ENCODE measurements at regions not wholly inside any gene's neighbourhood (a gene's known extent, or its start where the extent isn't known, plus 50 kb on each side); places are given as distances from the start of the nearest gene placed in this dataset.

- Mint-ChIP-seq H3K27me3 (peaks cover 31% of the 10 kb centered on the region), H3K9me3 (no peaks in the 10 kb centered on the region), H3K27ac (no peak overlapping the region), H3K4me3 (no peak overlapping the region), H3K4me1 (ENCODE audit: low read depth) (no peaks in the 10 kb centered on the region), H3K36me3 (ENCODE audit: low read depth) (no peaks in the 10 kb centered on the region)
- DNase-seq (no peak), ATAC-seq (ENCODE audit: poor library complexity) (no peak)
- ChIA-PET POLR2A (no interaction called here), CTCF (no interaction called here)
- H3K4me1 ChIP-seq (ENCODE audit: insufficient read depth, low read length): no peaks in the 10 kb centered on the region
- H3K27me3 ChIP-seq (ENCODE audit: control insufficient read depth in 1 of 2, insufficient read depth in 2 of 2, low read length in 2 of 2): peaks cover 0 to 8% of the 10 kb centered on the region in 2 experiments
- intact Hi-C loops (cut with DNase I, micrococcal nuclease): no loop called here
- no peaks in the 10 kb centered on the region for H3K36me3 ChIP-seq (ENCODE audit: insufficient read depth, low read length)
- peaks cover 0 to 3% of the 10 kb centered on the region in 2 experiments for H3K9me3 ChIP-seq (ENCODE audit: control insufficient read depth in 1 of 2, insufficient read depth in 1 of 2, low read length in 2 of 2)
- H3K27ac ChIP-seq (ENCODE audit: low read depth in 1 of 2, low read length in 2 of 2): no peak overlapping the region
- no peak overlapping the region for H3K4me3 ChIP-seq (ENCODE audit: low read length)
- TF ChIP-seq CTCF (IDR thresholded peaks at IDR 0.05): no peak
These were observed 360.8 kb downstream of the SOX9 start for GRCh38 chr17:72481572-72481971.

- Histone ChIP-seq H3K4me3 (ENCODE audit: low read length) (no peak overlapping the region), H3K27ac (ENCODE audit: low read depth in 1 of 2, low read length in 2 of 2) (no peak overlapping the region), H3K4me1 (ENCODE audit: insufficient read depth, low read length) (no peaks in the 10 kb centered on the region), H3K27me3 (ENCODE audit: control insufficient read depth in 1 of 2, insufficient read depth in 2 of 2, low read length in 2 of 2) (no peaks in the 10 kb centered on the region), H3K36me3 (ENCODE audit: insufficient read depth, low read length) (no peaks in the 10 kb centered on the region), H3K9me3 (ENCODE audit: control insufficient read depth in 1 of 2, insufficient read depth in 1 of 2, low read length in 2 of 2) (peaks cover 0 to 9% of the 10 kb centered on the region in 2 experiments)
- H3K4me3 Mint-ChIP-seq: no peak overlapping the region
- ChIA-PET POLR2A (no interaction called here), CTCF (no interaction called here)
- DNase-seq (no peak), ATAC-seq (ENCODE audit: poor library complexity) (no peak)
- no peaks in the 10 kb centered on the region for H3K36me3 Mint-ChIP-seq (ENCODE audit: low read depth)
- H3K27ac Mint-ChIP-seq: no peak overlapping the region
- peaks cover 15% of the 10 kb centered on the region for H3K27me3 Mint-ChIP-seq
- intact Hi-C loops (cut with DNase I, micrococcal nuclease): no loop called here
- H3K9me3 Mint-ChIP-seq: no peaks in the 10 kb centered on the region
- no peaks in the 10 kb centered on the region for H3K4me1 Mint-ChIP-seq (ENCODE audit: low read depth)
- no peak for TF ChIP-seq CTCF (IDR thresholded peaks at IDR 0.05)
These were observed 364.8 kb downstream of the SOX9 start for GRCh38 chr17:72485596-72485995.

- H3K27me3 ChIP-seq (ENCODE audit: control insufficient read depth in 1 of 2, insufficient read depth in 2 of 2, low read length in 2 of 2): no peaks in the 10 kb centered on the region
- no peak for ATAC-seq (ENCODE audit: poor library complexity)
- TF ChIP-seq CTCF (IDR thresholded peaks at IDR 0.05): no peak
- no peak for DNase-seq
- H3K36me3 Mint-ChIP-seq (ENCODE audit: low read depth): no peaks in the 10 kb centered on the region
- CTCF ChIA-PET: no interaction called here
- H3K9me3 Mint-ChIP-seq: no peaks in the 10 kb centered on the region
- no peaks in the 10 kb centered on the region for H3K4me1 Mint-ChIP-seq (ENCODE audit: low read depth)
- no peak overlapping the region for H3K27ac Mint-ChIP-seq
- intact Hi-C loops (cut with DNase I, micrococcal nuclease): no loop called here
- H3K27ac ChIP-seq (ENCODE audit: low read depth in 1 of 2, low read length in 2 of 2): no peak overlapping the region
- H3K9me3 ChIP-seq (ENCODE audit: control insufficient read depth in 1 of 2, insufficient read depth in 1 of 2, low read length in 2 of 2): peaks cover 0 to 12% of the 10 kb centered on the region in 2 experiments
- peaks cover 13% of the 10 kb centered on the region for H3K27me3 Mint-ChIP-seq
- POLR2A ChIA-PET: no interaction called here
- H3K4me3 ChIP-seq (ENCODE audit: low read length): no peak overlapping the region
- H3K4me1 ChIP-seq (ENCODE audit: insufficient read depth, low read length): no peaks in the 10 kb centered on the region
- no peak overlapping the region for H3K4me3 Mint-ChIP-seq
- no peaks in the 10 kb centered on the region for H3K36me3 ChIP-seq (ENCODE audit: insufficient read depth, low read length)
These were observed 366.0 kb downstream of the SOX9 start for GRCh38 chr17:72486806-72487205.

Data from CD4-positive, alpha-beta T cell (primary cell).